Esophagus muscularis mucosa (tissue), 4 donors: ENCODE measurements at regions not wholly inside any gene's neighbourhood (a gene's known extent, or its start where the extent isn't known, plus 50 kb on each side); places are given as distances from the start of the nearest gene placed in this dataset.

ENCODE experiments used
- DNase-seq: peaks from one replicate; pipeline ENCODE4 v3.0.0-alpha.2; 2017; ENCODE audit errors: extremely low spot score
- H3K27ac ChIP-seq, 4 donors: fragments of 200-600 bp; sonication (generic); replicated peaks in 1 of 4; 1 replicate in 3 of 4; 2 replicates in 1 of 4; pipeline ENCODE4 v1.5.1; 2016 to 2019; ENCODE audit warnings: mild to moderate bottlenecking in 1 of 4
- H3K27me3 ChIP-seq, 4 donors: fragments of 200-600 bp; sonication (generic); one replicate each; pipeline versions ENCODE4 v1.5.1 to v1.6.0; 2016 to 2019
- H3K36me3 ChIP-seq, 4 donors: fragments of 200-600 bp; sonication (generic); one replicate each; pipeline ENCODE4 v1.5.1; 2016 to 2019
- H3K4me1 ChIP-seq, 4 donors: fragments of 200-600 bp; sonication (generic); one replicate each; pipeline ENCODE4 v1.5.1; 2016 to 2019
- H3K4me3 ChIP-seq, 4 donors: fragments of 200-600 bp; sonication (generic); 1 replicate in 2 of 4; 2 replicates in 2 of 4; pipeline ENCODE4 v1.5.1; 2016 to 2019; ENCODE audit warnings: mild to moderate bottlenecking in 4 of 4, moderate library complexity in 1 of 4
- H3K9me3 ChIP-seq, 4 donors: fragments of 200-600 bp; sonication (generic); 1 replicate in 3 of 4; 2 replicates in 1 of 4; pipeline ENCODE4 v1.5.1; 2016 to 2019
- EP300 ChIP-seq: sonication (generic); formaldehyde crosslinking; IDR thresholded peaks from one replicate; pipeline ENCODE4 v1.6.1; 2017; ENCODE audit warnings: antibody characterized with exemption
- POLR2A ChIP-seq: fragments of 450-650 bp; IDR thresholded peaks from one replicate; pipeline ENCODE4 v1.6.1; 2017; ENCODE audit warnings: antibody characterized with exemption, moderate library complexity, mild to moderate bottlenecking, low read depth
- POLR2AphosphoS5 ChIP-seq, 2 donors: sonication (generic); formaldehyde crosslinking; IDR thresholded peaks; one replicate each; pipeline ENCODE4 v1.6.1; 2017; ENCODE audit warnings: antibody characterized with exemption in 2 of 2
- WGBS: methylation state at CpG from one replicate; pipeline ENCODE4 v1.1.5; 2018; 5-methylcytosine and 5-hydroxymethylcytosine counted together
- intact Hi-C: fragments of 100-400 bp; cut with DNase I; formaldehyde crosslinking; loops from one replicate; pipeline ENCODE4 v1.15.1; 2023
- TF ChIP-seq, protein P1 (sequence below), 3 experiments: fragments of 200-600 bp in 2 of 3; fragments of 450-650 bp in 1 of 3; sonication (generic) in 2 of 3; IDR thresholded peaks; one replicate each; pipeline ENCODE4 v1.5.1; 2017 to 2019; ENCODE audit warnings: antibody characterized with exemption in 3 of 3, mild to moderate bottlenecking in 2 of 3, moderate library complexity in 1 of 3

DNA sequence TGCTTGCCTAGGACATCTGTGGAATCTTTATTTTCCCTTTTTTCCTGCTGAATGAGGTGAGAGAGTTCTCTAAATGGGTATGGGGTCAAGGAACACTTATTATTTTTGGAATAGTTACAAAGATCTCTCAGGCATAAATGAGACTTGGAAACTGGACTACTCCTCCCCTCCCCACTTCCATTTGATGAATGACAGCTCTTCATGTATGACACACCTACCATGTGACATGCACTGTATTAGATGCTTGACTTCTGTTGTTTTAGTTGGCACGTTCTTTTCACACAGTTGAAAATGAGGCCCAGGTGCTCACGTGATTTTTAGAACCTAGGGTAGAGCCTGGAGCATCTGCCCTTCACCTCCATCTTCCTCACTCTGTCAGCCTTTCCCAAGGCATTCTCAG is 62.4 kb downstream of the VCPKMT start:
- Histone ChIP-seq H3K4me3 (no peak overlapping the region), H3K9me3 (no peaks in the 10 kb centered on the region), H3K27ac (no peak overlapping the region), H3K4me1 (no peaks in the 10 kb centered on the region), H3K36me3 (no peaks in the 10 kb centered on the region), H3K27me3 (peaks cover 0 to 8% (median 0%) of the 10 kb centered on the region in 4 donors)
- TF ChIP-seq, protein P1, sequence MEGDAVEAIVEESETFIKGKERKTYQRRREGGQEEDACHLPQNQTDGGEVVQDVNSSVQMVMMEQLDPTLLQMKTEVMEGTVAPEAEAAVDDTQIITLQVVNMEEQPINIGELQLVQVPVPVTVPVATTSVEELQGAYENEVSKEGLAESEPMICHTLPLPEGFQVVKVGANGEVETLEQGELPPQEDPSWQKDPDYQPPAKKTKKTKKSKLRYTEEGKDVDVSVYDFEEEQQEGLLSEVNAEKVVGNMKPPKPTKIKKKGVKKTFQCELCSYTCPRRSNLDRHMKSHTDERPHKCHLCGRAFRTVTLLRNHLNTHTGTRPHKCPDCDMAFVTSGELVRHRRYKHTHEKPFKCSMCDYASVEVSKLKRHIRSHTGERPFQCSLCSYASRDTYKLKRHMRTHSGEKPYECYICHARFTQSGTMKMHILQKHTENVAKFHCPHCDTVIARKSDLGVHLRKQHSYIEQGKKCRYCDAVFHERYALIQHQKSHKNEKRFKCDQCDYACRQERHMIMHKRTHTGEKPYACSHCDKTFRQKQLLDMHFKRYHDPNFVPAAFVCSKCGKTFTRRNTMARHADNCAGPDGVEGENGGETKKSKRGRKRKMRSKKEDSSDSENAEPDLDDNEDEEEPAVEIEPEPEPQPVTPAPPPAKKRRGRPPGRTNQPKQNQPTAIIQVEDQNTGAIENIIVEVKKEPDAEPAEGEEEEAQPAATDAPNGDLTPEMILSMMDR (IDR thresholded peaks at IDR 0.05), result no peak
- TF ChIP-seq POLR2A (no peak), POLR2AphosphoS5 (IDR thresholded peaks at IDR 0.05) (no peak), EP300 (no peak)
- 100% methylated on average over 2 of the region's 2 CpGs for WGBS
- DNase-seq, result no peak
- intact Hi-C loops, result no loop called here

DNA sequence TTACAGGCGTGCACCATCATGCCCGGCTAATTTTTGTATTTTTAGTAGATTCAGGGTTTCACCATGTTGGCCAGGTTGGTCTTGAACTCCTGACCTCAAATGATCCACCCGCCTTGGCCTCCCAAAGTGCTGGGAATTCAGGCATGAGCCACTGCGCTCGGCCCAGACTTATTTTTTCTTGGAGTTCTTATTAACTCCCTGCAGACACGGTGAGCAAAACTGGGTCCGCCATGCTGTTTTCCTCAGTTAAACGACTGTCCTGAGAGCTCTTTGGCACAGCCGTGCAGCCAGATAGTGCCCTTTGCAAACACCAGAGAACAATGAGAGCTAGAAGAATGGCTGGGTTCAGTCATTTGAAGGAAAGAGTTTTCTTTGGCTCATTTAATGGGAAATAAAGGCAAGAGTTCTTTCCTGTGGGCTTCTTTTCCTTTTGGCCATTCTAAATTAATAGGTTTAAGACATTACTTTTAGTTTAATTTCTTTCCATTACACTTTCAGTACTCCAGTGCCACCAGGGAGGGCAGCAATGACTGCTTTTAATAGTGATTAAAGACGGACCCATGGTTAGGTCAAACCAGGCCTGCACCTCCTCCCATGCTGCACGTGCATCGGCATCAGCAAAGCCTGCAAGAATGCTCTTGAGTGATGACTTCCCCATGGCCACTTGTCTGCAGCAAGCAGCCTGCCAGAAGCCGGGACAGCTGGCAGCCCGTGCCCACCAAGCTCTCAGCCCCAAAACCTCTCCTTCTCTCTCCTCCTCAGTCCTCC is 60.7 kb downstream of the VCPKMT start:
- no peak overlapping the region for H3K4me3 ChIP-seq
- no peak for DNase-seq

GRCh38 chr14:50056435-50056834 is 59.9 kb downstream of the VCPKMT start:
- no peak overlapping the region for H3K4me3 ChIP-seq
- no peak for TF ChIP-seq POLR2AphosphoS5 (IDR thresholded peaks at IDR 0.05)
- TF ChIP-seq, protein P1 (IDR thresholded peaks at IDR 0.05), result no peak
- no peak for TF ChIP-seq POLR2A
- no peak for TF ChIP-seq EP300
- H3K4me1 ChIP-seq, result peaks cover 14 to 17% (median 16%) of the 10 kb centered on the region in 4 donors
- WGBS, result 75% methylated on average over 16 of the region's 16 CpGs
- H3K9me3 ChIP-seq, result no peaks in the 10 kb centered on the region
- intact Hi-C loops, result no loop called here
- no peaks in the 10 kb centered on the region for H3K36me3 ChIP-seq
- peaks cover 0 to 8% (median 0%) of the 10 kb centered on the region in 4 donors for H3K27me3 ChIP-seq
- no peak overlapping the region for H3K27ac ChIP-seq
- DNase-seq, result no peak

More for the DNA sequence above, 60.7 kb downstream of the VCPKMT start:
- Histone ChIP-seq H3K4me1 (peaks cover 6 to 9% (median 8%) of the 10 kb centered on the region in 4 donors), H3K27ac (no peak overlapping the region), H3K9me3 (no peaks in the 10 kb centered on the region), H3K36me3 (no peaks in the 10 kb centered on the region), H3K27me3 (peaks cover 0 to 8% (median 0%) of the 10 kb centered on the region in 4 donors)
- intact Hi-C loops, result no loop called here
- WGBS, result 85% methylated on average over 13 of the region's 14 CpGs
- TF ChIP-seq EP300, result no peak
- TF ChIP-seq POLR2A, result no peak
- TF ChIP-seq, protein P1 (IDR thresholded peaks at IDR 0.05), result no peak
- no peak for TF ChIP-seq POLR2AphosphoS5 (IDR thresholded peaks at IDR 0.05)

DNA sequence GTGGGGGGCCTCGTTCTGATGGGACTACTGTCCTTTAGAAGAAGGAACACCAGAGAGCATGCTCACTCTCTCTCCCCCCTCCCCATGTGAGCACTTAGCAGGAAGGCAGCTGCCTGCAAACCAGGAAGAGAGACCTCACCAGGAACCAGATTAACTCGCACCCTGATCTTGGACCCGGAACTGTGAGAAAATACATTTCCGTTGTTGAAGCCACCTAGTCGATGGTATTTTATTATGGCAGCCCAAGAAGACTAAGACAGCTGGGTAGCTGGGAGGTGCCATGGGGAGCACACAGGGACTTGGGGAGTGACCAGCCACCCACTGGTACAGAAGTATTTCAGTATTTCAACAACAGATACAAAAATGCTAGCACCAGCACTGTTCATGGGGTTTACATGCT is 59.0 kb downstream of the VCPKMT start:
- intact Hi-C loops, result no loop called here
- Histone ChIP-seq H3K36me3 (no peaks in the 10 kb centered on the region), H3K27me3 (peaks cover 0 to 8% (median 0%) of the 10 kb centered on the region in 4 donors), H3K27ac (no peak overlapping the region), H3K9me3 (no peaks in the 10 kb centered on the region), H3K4me3 (no peak overlapping the region), H3K4me1 (peaks cover 22 to 26% (median 24%) of the 10 kb centered on the region in 4 donors)
- DNase-seq, result no peak
- 78% methylated on average over 5 of the region's 5 CpGs for WGBS
- no peak for TF ChIP-seq POLR2A
- TF ChIP-seq EP300, result no peak
- no peak for TF ChIP-seq POLR2AphosphoS5 (IDR thresholded peaks at IDR 0.05)
- TF ChIP-seq, protein P1 (IDR thresholded peaks at IDR 0.05), result no peak
